Adipocyte (in vitro differentiated cells): ENCODE measurements at regions not wholly inside any gene's neighbourhood (a gene's known extent, or its start where the extent isn't known, plus 50 kb on each side); places are given as distances from the start of the nearest gene placed in this dataset.
"Not testable (repeated sequence)": the region's sequence is repeated elsewhere in the genome, so short reads cannot be mapped to it uniquely, and the experiment has no call there.

ENCODE experiments used
- DNase-seq: peaks from one replicate; pipeline ENCODE4 v3.0.0-alpha.2; 2015; ENCODE audit warnings: low read depth
- H3K27me3 ChIP-seq: replicated peaks from 2 replicates; pipeline ENCODE4 v1.7.0; 2013; ENCODE audit warnings: mild to moderate bottlenecking, low read length, moderate library complexity; ENCODE audit not compliant: control insufficient read depth, insufficient read depth
- H3K36me3 ChIP-seq: 2 replicates; pipeline ENCODE4 v1.7.0; 2013; ENCODE audit warnings: low read length, mild to moderate bottlenecking, moderate library complexity; ENCODE audit not compliant: control insufficient read depth, insufficient read depth, severe bottlenecking
- H3K4me1 ChIP-seq: 2 replicates; pipeline ENCODE4 v1.7.0; 2013; ENCODE audit warnings: mild to moderate bottlenecking, low read length, moderate library complexity; ENCODE audit not compliant: control insufficient read depth, insufficient read depth
- H3K4me3 ChIP-seq: 2 replicates; pipeline ENCODE4 v1.7.0; 2013; ENCODE audit warnings: mild to moderate bottlenecking, low read length, moderate library complexity
- H3K9ac ChIP-seq: 2 replicates; pipeline ENCODE4 v1.7.0; 2013; ENCODE audit warnings: mild to moderate bottlenecking, low read length, moderate library complexity
- H3K9me3 ChIP-seq: 2 replicates; pipeline ENCODE4 v1.7.0; 2013; ENCODE audit warnings: mild to moderate bottlenecking, low read length, moderate library complexity; ENCODE audit not compliant: control insufficient read depth

DNA sequence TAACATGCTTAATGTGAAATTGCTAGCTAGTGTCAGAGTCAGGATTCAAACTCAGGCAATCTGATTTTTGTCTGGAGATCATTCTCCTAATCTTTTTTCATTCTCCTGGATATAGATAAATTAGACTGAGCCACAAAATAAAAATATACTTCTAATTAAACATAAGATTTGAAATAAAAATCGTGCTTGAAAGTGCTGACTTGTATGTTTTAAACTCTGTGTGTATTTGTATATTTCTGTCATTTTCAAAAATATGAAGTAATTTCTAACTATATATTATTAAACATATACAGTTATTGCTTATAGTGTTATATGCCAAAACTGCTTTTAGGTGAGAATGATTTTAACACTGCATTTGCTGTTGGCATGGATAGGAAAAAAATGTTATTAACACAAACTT is 239.4 kb downstream of the KCNJ2 start:
- Histone ChIP-seq H3K9ac (no peak overlapping the region), H3K9me3 (no peaks in the 10 kb centered on the region), H3K4me3 (no peak overlapping the region), H3K36me3 (no peaks in the 10 kb centered on the region), H3K4me1 (peaks cover 22% of the 10 kb centered on the region), H3K27me3 (no peaks in the 10 kb centered on the region)
- DNase-seq, result no peak

DNA sequence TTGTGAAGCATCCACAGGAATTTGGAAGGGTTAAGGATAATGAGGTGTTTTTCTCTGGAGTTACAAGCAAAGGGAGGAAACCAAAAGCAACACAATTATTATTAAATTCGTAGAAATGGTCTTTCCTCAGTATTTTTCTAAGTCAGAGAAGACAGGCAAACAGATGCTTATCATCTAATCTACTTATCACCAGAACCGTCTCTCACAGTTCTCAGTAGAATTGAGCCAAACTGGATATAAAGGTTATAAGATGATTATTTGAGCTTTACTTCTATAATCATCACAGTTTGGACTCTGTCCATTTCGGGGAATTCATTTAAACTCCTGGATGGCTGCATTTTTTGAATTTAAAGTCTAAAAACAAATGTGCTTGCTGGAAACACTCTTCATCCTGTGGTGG is 245.0 kb downstream of the KCNJ2 start:
- H3K27me3 ChIP-seq, result no peaks in the 10 kb centered on the region
- H3K9ac ChIP-seq, result no peak overlapping the region
- H3K4me1 ChIP-seq, result peaks cover 3% of the 10 kb centered on the region

DNA sequence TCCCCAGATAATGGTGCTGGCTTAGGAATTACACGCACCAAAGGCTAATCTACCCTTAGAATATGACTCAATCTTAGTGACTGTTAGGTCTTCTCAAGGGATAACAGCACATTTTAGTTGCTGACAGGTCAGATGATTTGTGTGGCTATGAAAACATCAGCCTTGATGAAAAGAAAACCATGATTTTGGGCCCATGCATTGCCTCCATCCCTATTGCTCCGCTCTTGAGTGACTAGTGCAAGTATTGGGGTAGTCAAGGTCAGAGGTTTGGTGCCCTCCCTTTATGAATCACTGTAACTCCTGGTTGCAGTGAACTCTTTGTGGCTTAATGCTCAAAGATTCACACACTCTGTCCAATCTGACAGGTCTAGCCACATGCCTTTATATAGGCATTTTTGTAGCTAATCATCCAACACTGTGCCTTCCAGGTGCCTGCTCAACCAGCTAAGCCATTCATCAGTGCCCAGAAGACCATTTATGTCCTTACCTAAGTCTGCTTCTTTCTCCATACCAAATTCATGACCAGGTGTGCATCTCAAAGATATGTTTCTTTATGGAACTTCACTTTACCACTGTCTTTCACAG is 251.6 kb downstream of the KCNJ2 start:
- H3K27me3 ChIP-seq, result peaks cover 8% of the 10 kb centered on the region
- H3K36me3 ChIP-seq, result no peaks in the 10 kb centered on the region
- no peak for DNase-seq
- H3K9me3 ChIP-seq, result no peaks in the 10 kb centered on the region
- no peak overlapping the region for H3K9ac ChIP-seq
- no peak overlapping the region for H3K4me3 ChIP-seq
- peaks cover 3% of the 10 kb centered on the region for H3K4me1 ChIP-seq

More for the DNA sequence above, 245.0 kb downstream of the KCNJ2 start:
- Histone ChIP-seq H3K9me3 (no peaks in the 10 kb centered on the region), H3K36me3 (no peaks in the 10 kb centered on the region), H3K4me3 (no peak overlapping the region)
- no peak for DNase-seq

DNA sequence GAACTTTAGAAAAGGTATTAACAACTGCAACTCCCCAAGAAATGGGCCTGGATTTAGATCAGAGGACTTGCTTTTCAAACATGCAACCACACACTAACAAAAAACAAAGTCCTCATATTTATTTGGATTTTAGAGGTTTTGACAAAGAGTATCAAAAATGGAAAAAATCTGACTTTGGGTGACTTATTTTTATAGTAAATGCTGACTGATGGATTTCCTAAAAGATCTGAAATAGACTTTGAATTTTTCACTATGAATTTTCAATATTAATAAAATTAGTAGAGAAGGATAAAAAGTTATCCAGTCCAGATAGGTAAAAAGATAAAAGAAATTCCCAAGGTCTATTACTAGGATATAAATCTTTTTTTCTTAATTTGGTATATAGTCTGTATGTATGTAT is 253.5 kb downstream of the KCNJ2 start:
- Histone ChIP-seq H3K36me3 (no peaks in the 10 kb centered on the region), H3K9ac (no peak overlapping the region), H3K9me3 (no peaks in the 10 kb centered on the region), H3K27me3 (peaks cover 8% of the 10 kb centered on the region), H3K4me3 (no peak overlapping the region), H3K4me1 (no peaks in the 10 kb centered on the region)
- no peak for DNase-seq

DNA sequence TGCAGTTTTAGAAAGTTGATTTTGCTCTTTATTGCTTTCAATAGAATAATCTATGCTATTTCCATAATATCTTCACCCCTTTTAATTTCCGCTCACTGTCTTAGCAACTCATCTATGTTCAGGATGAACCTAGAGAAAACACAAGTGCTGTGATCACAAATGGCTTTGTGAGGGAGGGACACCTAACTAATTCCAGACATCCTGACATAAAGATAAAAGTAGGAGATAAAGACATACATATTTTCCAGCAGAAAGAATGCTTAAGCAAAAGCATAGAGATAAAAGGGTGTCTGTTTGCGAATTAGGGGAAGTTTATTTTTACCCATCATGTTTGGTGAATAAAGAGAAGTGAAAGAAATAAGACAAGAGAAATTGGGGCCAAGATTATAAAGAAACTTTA is 254.2 kb downstream of the KCNJ2 start:
- no peak overlapping the region for H3K4me3 ChIP-seq
- H3K36me3 ChIP-seq, result no peaks in the 10 kb centered on the region
- no peaks in the 10 kb centered on the region for H3K4me1 ChIP-seq
- peaks cover 8% of the 10 kb centered on the region for H3K27me3 ChIP-seq
- no peak for DNase-seq
- no peak overlapping the region for H3K9ac ChIP-seq
- no peaks in the 10 kb centered on the region for H3K9me3 ChIP-seq

DNA sequence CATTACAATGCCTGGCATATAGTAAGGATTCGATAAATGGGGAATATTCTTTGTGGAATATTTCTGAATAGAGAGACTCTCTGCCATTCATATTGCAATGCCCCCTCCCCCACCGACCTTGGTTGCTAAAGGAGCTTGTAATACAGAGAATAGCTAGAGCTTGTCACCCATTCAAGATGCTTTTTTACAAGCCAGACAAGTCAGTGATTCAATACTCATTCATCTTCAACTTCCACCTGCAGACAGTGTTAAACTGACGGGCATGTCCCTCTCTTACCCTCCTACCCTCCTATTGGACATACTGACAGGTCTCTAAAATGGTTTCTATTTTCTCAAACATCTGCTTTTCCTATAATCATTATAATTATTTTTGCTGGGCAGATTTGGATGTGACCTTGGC is 257.4 kb downstream of the KCNJ2 start:
- no peak overlapping the region for H3K9ac ChIP-seq
- H3K27me3 ChIP-seq, result peaks cover 8% of the 10 kb centered on the region
- no peak for DNase-seq
- H3K4me3 ChIP-seq, result no peak overlapping the region
- H3K9me3 ChIP-seq, result no peaks in the 10 kb centered on the region
- no peaks in the 10 kb centered on the region for H3K4me1 ChIP-seq
- no peaks in the 10 kb centered on the region for H3K36me3 ChIP-seq

DNA sequence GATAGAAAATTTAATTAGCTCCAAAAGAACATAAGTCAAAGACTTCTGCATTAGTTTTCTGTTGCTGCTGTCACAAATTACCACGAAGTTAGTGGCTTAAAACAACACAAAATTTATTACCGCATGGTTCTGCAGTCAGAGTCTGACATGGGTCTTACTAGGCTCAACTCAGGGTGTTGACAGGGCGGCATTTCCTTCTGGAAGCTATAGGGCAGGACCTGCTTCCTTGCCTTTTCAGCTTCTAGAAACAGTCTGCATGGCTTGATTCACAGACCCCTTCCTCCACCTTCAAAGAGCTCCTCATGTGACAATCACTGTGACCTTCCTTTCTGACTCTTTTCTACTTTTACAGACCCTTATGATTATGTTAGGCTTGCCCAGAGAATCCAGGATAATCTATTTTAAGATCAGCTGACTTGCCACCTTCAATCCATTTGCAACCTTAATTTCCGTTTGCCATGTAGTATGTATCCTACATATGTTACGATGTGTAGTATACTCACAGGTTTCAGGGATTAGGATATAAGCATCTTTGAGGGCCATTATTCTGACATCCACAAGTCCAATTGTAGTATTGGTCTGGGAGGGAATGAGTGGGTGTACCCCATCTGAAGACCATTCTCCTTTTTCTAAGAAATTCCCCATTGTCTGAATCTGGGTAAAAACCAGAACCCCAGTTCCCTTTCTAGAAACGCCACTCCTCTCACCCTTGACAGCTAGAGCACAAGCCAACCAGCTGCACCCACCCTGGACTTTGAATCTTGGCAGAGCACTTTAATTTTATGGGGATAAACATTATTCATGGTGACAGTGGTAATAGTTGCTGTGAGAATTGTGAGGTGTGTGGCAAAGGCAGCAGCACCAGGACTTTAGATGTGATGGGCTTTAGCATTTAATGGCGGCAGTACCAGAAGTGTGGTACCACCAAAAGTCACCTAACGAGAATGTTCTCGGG is 265.5 kb downstream of the KCNJ2 start:
- Histone ChIP-seq H3K9me3 (no peaks in the 10 kb centered on the region), H3K9ac (no peak overlapping the region), H3K4me3 (no peak overlapping the region), H3K4me1 (no peaks in the 10 kb centered on the region), H3K27me3 (peaks cover 4% of the 10 kb centered on the region), H3K36me3 (no peaks in the 10 kb centered on the region)
- DNase-seq, result no peak

DNA sequence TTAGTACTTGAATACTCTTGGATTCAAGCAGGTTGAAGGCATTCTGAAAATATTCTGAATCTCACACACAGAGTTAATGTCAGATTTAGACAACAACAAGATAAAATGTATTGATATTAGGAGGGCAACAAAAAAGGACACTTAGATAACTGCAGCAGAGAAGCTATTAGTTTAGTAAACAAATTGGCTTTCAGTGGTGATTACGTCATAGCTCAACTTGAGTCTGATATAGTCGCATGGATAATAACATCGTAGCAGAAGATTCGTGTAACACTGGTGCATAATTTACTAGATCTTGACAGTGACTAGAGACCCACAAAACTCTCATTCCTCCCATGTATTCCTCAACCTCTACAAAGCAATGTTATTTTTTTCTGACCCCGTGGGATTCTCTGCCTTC is 268.3 kb downstream of the KCNJ2 start:
- H3K4me1 ChIP-seq, result no peaks in the 10 kb centered on the region

DNA sequence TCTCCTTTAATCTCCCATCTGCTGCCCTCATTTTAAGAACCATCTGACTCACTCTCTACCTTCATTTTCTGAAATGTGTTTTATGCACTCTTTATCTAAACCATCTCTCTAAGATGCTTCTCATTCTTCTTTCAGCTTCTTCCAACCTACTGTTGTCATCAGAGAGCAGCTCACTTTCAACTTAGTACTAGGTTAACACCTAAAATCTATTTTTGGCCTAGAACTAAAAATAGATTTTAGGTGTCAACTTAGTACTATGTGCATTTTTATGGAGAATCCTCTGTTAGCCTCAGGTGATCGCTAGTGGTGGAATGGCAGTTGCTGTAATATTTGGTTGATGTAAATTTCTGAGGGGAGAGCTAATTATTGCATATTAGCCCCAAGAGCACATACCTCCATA is 277.1 kb downstream of the KCNJ2 start:
- no peak overlapping the region for H3K4me3 ChIP-seq
- H3K4me1 ChIP-seq, result no peaks in the 10 kb centered on the region
- no peaks in the 10 kb centered on the region for H3K36me3 ChIP-seq
- no peaks in the 10 kb centered on the region for H3K27me3 ChIP-seq
- DNase-seq, result no peak
- H3K9ac ChIP-seq, result no peak overlapping the region
- H3K9me3 ChIP-seq, result no peaks in the 10 kb centered on the region

More for the DNA sequence above, 268.3 kb downstream of the KCNJ2 start:
- Histone ChIP-seq H3K27me3 (peaks cover 4% of the 10 kb centered on the region), H3K9me3 (no peaks in the 10 kb centered on the region), H3K4me3 (no peak overlapping the region), H3K9ac (no peak overlapping the region), H3K36me3 (no peaks in the 10 kb centered on the region)
- DNase-seq, result no peak

DNA sequence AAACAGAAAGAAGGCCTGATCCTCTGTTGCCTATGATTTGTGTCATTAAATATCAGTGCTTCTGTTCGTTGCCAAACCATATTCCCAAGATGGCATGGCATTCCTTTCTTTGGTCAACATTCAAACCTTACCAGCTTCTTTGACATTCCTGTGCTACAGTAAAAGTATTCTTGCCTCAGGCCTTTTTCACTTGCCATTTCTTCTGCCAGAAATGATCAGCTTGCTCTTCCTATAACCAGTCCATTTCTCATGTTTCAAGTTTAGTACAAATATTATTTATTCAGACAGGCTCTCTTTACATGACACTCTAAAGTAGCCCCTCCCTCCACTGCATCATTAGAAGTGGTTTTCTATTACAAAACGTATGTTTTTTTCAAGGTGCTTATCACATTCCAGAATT is 278.3 kb downstream of the KCNJ2 start:
- DNase-seq, result no peak
- H3K27me3 ChIP-seq, result no peaks in the 10 kb centered on the region
- no peaks in the 10 kb centered on the region for H3K9me3 ChIP-seq
- no peaks in the 10 kb centered on the region for H3K36me3 ChIP-seq
- no peak overlapping the region for H3K4me3 ChIP-seq
- H3K4me1 ChIP-seq, result no peaks in the 10 kb centered on the region
- H3K9ac ChIP-seq, result no peak overlapping the region

DNA sequence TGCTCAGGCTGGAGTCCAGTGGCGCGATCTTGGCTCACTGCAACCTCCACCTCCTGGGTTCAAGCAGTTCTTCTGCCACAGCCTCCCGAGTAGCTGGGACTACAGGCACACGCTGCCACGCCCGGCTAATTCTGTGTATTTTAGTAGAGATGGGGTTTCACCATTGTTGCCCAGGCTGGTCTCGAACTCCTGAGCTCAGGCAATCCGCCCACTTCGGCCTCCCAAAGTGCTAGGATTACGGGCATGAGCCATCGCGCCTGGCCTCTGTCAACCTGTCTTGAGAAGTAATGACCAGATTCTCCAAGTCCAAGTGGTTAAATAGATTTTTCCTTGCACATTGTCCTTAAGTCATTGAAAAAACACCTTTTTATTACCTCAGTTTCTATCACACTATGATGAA is 283.7 kb downstream of the KCNJ2 start:
- not testable (repeated sequence) for H3K36me3 ChIP-seq, H3K4me3 ChIP-seq, H3K9ac ChIP-seq, H3K9me3 ChIP-seq, H3K4me1 ChIP-seq, DNase-seq, H3K27me3 ChIP-seq
